Ishikawa (cell line): ENCODE measurements at regions not wholly inside any gene's neighbourhood (a gene's known extent, or its start where the extent isn't known, plus 50 kb on each side); places are given as distances from the start of the nearest gene placed in this dataset.

ENCODE experiments used
- CEBPB ChIP-seq: IDR thresholded peaks from 2 replicates; pipeline ENCODE4 v1.6.1; 2012
- CREB1 ChIP-seq: IDR thresholded peaks from 2 replicates; pipeline ENCODE4 v1.6.1; 2012; ENCODE audit warnings: low read depth

GRCh38 chr3:5277612-5278236, 90.2 kb downstream of the EDEM1 start:
- TF ChIP-seq CEBPB: no peak
- no peak for TF ChIP-seq CREB1
